ENCODE measurements at regions not wholly inside any gene's neighbourhood (a gene's known extent, or its start where the extent isn't known, plus 50 kb on each side); places are given as distances from the start of the nearest gene placed in this dataset.

GRCh38 chr5:7976411-7977190 lies 107.7 kb downstream of the MTRR start:
- TF ChIP-seq CSRNP3 (CRISPR knock-in tag; IDR thresholded peaks at IDR 0.05): no peak
- TF ChIP-seq, protein P1, sequence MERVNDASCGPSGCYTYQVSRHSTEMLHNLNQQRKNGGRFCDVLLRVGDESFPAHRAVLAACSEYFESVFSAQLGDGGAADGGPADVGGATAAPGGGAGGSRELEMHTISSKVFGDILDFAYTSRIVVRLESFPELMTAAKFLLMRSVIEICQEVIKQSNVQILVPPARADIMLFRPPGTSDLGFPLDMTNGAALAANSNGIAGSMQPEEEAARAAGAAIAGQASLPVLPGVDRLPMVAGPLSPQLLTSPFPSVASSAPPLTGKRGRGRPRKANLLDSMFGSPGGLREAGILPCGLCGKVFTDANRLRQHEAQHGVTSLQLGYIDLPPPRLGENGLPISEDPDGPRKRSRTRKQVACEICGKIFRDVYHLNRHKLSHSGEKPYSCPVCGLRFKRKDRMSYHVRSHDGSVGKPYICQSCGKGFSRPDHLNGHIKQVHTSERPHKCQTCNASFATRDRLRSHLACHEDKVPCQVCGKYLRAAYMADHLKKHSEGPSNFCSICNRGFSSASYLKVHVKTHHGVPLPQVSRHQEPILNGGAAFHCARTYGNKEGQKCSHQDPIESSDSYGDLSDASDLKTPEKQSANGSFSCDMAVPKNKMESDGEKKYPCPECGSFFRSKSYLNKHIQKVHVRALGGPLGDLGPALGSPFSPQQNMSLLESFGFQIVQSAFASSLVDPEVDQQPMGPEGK (CRISPR knock-in tag; IDR thresholded peaks at IDR 0.05; ENCODE audit: borderline replicate concordance): no peak
- no peak for TF ChIP-seq RARB (CRISPR knock-in tag; IDR thresholded peaks at IDR 0.05)

All from SK-N-SH treated with all-trans-retinoic acid at 6 μM for 48 hours (cell line).